ENCODE measurements at regions not wholly inside any gene's neighbourhood (a gene's known extent, or its start where the extent isn't known, plus 50 kb on each side); places are given as distances from the start of the nearest gene placed in this dataset.
"Not testable (repeated sequence)": the region's sequence is repeated elsewhere in the genome, so short reads cannot be mapped to it uniquely, and the experiment has no call there.

- H2BK15ac ChIP-seq (ENCODE audit: low read length); DNase-seq (ENCODE audit: low read depth in 1 of 2, low spot score in 2 of 2); H2AK5ac ChIP-seq (ENCODE audit: low read depth, low read length); H3K79me2 ChIP-seq (ENCODE audit: control insufficient read depth in 1 of 2, insufficient read depth in 2 of 2, low read length in 2 of 2); H3K56ac ChIP-seq (replicated peaks; ENCODE audit: insufficient read length, low read depth, low read length); H2BK120ac ChIP-seq (replicated peaks; ENCODE audit: low read depth, low read length); H2BK5ac ChIP-seq (ENCODE audit: low read depth, low read length); H3K36me3 ChIP-seq (ENCODE audit: control insufficient read depth in 2 of 4, insufficient read depth in 4 of 4, low read length in 3 of 4); H3K27ac ChIP-seq (ENCODE audit: low read depth, low read length); H3K18ac ChIP-seq (ENCODE audit: extremely low read depth, low read length); H3K4me3 ChIP-seq (ENCODE audit: extremely low read depth in 1 of 4, insufficient read depth in 2 of 4, low read depth in 3 of 4, low read length in 4 of 4); H3K79me1 ChIP-seq (ENCODE audit: low read depth, low read length); H3K9ac ChIP-seq (replicated peaks in 1 of 4; ENCODE audit: extremely low read depth in 1 of 4, low read depth in 3 of 4, low read length in 3 of 4); H4K8ac ChIP-seq (ENCODE audit: extremely low read depth, insufficient read depth, low read length); H3K4me1 ChIP-seq (replicated peaks in 1 of 4; ENCODE audit: control insufficient read depth in 3 of 4, insufficient read depth in 4 of 4, low read length in 3 of 4); H3K23me2 ChIP-seq (ENCODE audit: low read depth, low read length); H3K23ac ChIP-seq (ENCODE audit: insufficient read length); FAIRE-seq; H2BK20ac ChIP-seq (ENCODE audit: low read length); H3K27me3 ChIP-seq (replicated peaks in 1 of 4; ENCODE audit: control insufficient read depth in 3 of 4, extremely low read depth in 1 of 4, insufficient read depth in 3 of 4, low read length in 3 of 4); CTCF ChIA-PET (ENCODE audit: partially characterized antibody); H2AFZ ChIP-seq (ENCODE audit: low read length); H4K91ac ChIP-seq (replicated peaks; ENCODE audit: insufficient read length, low read length); H2BK12ac ChIP-seq (ENCODE audit: low read depth, low read length); H4K20me1 ChIP-seq (replicated peaks in 1 of 2; ENCODE audit: control insufficient read depth in 1 of 2, insufficient read depth in 2 of 2, low read length in 2 of 2); H3K4me2 ChIP-seq (ENCODE audit: insufficient read depth in 1 of 2, low read depth in 2 of 2, low read length in 2 of 2); H3K14ac ChIP-seq (ENCODE audit: insufficient read length); H4K5ac ChIP-seq (ENCODE audit: insufficient read length, low read depth, low read length); H3K4ac ChIP-seq (replicated peaks; ENCODE audit: insufficient read length, low read depth, low read length); POLR2A ChIA-PET (ENCODE audit: partially characterized antibody): not testable (repeated sequence)
- WGBS, 2 experiments (ENCODE audit: extremely low coverage in 1 of 2, insufficient coverage in 1 of 2, insufficient read length in 1 of 2, insufficient replicate concordance in 2 of 2, low coverage in 1 of 2, low lambda C conversion rate in 2 of 2, missing lambda C conversion rate in 1 of 2) = 81% methylated on average over 1 of the region's 1 CpG; no CpG with 5 or more reads in 1 of the 2 experiments
- peaks cover 65 to 92% of the 10 kb centered on the region in 2 experiments for H3K9me3 ChIP-seq (ENCODE audit: insufficient read depth in 2 of 2, low read depth in 1 of 2, low read length in 1 of 2)
These were observed 4490.7 kb upstream of the OR11H1 start for GRCh38 chr22:11037314-11037713.
